C4-2B (cell line): ENCODE measurements at regions not wholly inside any gene's neighbourhood (a gene's known extent, or its start where the extent isn't known, plus 50 kb on each side); places are given as distances from the start of the nearest gene placed in this dataset.

Experiments
- ZFX ChIP-seq: fragments of 450-650 bp; IDR thresholded peaks from 2 replicates; pipeline ENCODE4 v1.6.1; 2017
- TF ChIP-seq, protein P1 (sequence below): fragments of 450-650 bp; conservative IDR thresholded peaks from 2 replicates; pipeline ENCODE4 v1.5.1; 2017; ENCODE audit warnings: mild to moderate bottlenecking

DNA sequence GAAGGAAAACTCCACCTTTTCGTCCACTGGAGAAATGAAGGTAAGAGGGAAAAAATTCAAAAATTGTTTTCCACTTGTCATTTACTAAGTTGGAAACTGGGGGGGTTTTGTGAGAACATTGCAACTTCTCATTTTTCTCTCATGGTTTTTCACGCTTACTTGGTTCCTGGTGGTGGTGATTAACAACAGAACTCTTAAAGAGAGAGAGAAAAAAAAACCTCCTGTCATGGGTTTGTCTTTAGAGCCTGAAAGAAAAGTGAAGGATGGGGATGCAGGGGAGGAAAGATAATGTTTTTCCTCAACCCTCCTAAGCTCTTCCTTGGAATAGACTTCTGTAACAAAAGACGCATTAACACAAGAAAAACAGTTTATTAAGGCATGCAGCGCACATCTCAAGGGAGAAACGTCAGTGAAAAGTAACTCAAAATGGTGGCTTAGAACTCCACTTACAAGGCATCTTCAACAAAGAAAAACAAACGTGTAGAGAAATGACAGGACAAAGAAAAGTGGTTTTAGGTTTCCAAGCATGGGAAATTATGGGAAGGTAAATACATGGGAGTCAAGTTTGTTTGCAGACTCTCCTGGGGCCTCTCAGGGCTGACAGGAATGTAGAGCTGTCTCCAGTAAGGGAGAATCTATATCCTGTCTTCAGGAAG lies 81.9 kb upstream of the ATF7IP start:
- TF ChIP-seq, protein P1, sequence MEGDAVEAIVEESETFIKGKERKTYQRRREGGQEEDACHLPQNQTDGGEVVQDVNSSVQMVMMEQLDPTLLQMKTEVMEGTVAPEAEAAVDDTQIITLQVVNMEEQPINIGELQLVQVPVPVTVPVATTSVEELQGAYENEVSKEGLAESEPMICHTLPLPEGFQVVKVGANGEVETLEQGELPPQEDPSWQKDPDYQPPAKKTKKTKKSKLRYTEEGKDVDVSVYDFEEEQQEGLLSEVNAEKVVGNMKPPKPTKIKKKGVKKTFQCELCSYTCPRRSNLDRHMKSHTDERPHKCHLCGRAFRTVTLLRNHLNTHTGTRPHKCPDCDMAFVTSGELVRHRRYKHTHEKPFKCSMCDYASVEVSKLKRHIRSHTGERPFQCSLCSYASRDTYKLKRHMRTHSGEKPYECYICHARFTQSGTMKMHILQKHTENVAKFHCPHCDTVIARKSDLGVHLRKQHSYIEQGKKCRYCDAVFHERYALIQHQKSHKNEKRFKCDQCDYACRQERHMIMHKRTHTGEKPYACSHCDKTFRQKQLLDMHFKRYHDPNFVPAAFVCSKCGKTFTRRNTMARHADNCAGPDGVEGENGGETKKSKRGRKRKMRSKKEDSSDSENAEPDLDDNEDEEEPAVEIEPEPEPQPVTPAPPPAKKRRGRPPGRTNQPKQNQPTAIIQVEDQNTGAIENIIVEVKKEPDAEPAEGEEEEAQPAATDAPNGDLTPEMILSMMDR = no peak
- no peak for TF ChIP-seq ZFX
